ENCODE measurements at regions not wholly inside any gene's neighbourhood (a gene's known extent, or its start where the extent isn't known, plus 50 kb on each side); places are given as distances from the start of the nearest gene placed in this dataset.

DNA sequence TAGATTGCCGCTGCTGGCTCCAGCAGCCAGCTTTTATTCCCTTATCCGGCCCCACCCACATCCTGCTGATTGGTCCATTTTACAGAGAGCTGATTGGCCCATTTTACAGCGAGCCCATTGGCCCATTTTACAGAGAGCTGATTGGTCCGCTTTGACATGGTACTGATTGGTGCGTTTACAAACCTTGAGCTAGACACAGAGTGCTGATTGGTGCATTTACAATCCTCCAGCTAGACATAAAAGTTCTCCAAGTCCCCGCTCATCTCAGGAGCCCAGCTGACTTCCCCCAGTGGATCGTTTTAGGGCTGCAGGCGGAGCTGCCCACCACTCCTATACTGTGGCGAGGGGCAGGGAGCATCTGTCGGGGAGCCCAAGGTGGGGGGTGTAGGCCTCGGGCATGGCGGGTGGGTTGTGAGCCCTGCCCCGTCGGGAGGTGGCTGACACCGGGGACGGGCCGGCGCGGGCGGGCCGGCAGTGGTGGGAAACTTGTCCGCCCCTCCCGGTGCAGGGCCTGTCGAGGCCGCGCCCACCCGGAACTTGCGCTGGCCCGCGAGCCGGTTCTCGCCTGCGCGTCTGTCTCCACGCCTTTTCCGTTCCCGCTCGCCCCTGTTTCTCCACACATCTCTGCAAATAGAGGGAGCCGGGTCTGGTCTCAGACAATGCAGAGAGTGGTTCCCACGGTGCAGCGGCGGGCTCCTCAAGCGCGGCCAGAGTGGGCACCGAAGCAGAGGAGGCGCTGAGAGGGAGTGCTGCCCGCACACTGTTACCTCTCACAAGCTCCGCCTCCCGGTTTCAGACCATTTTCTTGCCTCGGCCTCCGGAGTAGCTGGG lies 86.1 kb upstream of the STMND1 start:
- no peaks in the 10 kb centered on the region for H3K36me3 ChIP-seq (ENCODE audit: insufficient read depth, low read length)
- H3K9me2 ChIP-seq (ENCODE audit: insufficient read depth, low read length) = no peaks in the 10 kb centered on the region
- no peak overlapping the region for H2AFZ ChIP-seq (ENCODE audit: low read depth, low read length)
- no peaks in the 10 kb centered on the region for H3F3A ChIP-seq (ENCODE audit: insufficient read depth, low read length, poor library complexity, severe bottlenecking)
- no peak overlapping the region for H3K4me3 ChIP-seq (ENCODE audit: low read length)
- no peaks in the 10 kb centered on the region for H4K20me1 ChIP-seq (ENCODE audit: insufficient read depth)
- H3K9ac ChIP-seq (ENCODE audit: low read length) = no peak overlapping the region
- H3K4me2 ChIP-seq (ENCODE audit: low read length) = no peak overlapping the region
- H3K27me3 ChIP-seq (ENCODE audit: insufficient read depth, low read depth, low read length) = no peaks in the 10 kb centered on the region
- H3K9me3 ChIP-seq (ENCODE audit: low read length) = no peaks in the 10 kb centered on the region
- H3K27ac ChIP-seq (ENCODE audit: low read length) = no peak overlapping the region
- no peaks in the 10 kb centered on the region for H3K79me2 ChIP-seq (replicated peaks; ENCODE audit: insufficient read depth, low read length)
- TF ChIP-seq, protein P1, sequence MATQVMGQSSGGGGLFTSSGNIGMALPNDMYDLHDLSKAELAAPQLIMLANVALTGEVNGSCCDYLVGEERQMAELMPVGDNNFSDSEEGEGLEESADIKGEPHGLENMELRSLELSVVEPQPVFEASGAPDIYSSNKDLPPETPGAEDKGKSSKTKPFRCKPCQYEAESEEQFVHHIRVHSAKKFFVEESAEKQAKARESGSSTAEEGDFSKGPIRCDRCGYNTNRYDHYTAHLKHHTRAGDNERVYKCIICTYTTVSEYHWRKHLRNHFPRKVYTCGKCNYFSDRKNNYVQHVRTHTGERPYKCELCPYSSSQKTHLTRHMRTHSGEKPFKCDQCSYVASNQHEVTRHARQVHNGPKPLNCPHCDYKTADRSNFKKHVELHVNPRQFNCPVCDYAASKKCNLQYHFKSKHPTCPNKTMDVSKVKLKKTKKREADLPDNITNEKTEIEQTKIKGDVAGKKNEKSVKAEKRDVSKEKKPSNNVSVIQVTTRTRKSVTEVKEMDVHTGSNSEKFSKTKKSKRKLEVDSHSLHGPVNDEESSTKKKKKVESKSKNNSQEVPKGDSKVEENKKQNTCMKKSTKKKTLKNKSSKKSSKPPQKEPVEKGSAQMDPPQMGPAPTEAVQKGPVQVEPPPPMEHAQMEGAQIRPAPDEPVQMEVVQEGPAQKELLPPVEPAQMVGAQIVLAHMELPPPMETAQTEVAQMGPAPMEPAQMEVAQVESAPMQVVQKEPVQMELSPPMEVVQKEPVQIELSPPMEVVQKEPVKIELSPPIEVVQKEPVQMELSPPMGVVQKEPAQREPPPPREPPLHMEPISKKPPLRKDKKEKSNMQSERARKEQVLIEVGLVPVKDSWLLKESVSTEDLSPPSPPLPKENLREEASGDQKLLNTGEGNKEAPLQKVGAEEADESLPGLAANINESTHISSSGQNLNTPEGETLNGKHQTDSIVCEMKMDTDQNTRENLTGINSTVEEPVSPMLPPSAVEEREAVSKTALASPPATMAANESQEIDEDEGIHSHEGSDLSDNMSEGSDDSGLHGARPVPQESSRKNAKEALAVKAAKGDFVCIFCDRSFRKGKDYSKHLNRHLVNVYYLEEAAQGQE (IDR thresholded peaks at IDR 0.05; ENCODE audit: borderline replicate concordance) = no peak
- TF ChIP-seq TAF1 (IDR thresholded peaks at IDR 0.05; ENCODE audit: low read depth) (no peak), MXI1 (conservative IDR thresholded peaks at IDR 0.05; ENCODE audit: poor library complexity, severe bottlenecking) (no peak), EP300 (conservative IDR thresholded peaks at IDR 0.05; ENCODE audit: poor library complexity, severe bottlenecking) (no peak)

DNA sequence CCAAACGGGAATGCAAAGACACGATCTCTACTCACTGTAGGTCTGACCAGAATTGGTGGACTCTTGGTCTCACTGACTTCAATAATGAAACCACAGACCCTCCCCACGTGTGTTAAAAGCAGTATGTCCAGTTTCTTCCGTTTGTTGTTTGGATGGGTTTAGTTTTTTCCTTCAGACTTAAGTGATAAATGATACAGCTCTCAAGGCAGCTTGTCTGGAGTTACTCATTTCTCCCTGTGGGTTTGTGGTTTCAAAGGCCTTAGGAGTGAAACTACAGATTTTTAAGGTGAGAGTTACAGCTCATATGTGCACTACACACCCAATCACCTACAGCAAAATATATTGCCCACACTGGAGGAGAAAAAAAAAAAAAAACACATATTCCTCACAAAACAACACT lies 86.7 kb upstream of the STMND1 start:
- Histone ChIP-seq H3K4me2 (ENCODE audit: low read length) (no peak overlapping the region), H3K79me2 (replicated peaks; ENCODE audit: insufficient read depth, low read length) (no peaks in the 10 kb centered on the region), H4K20me1 (ENCODE audit: insufficient read depth) (no peaks in the 10 kb centered on the region), H3K27ac (ENCODE audit: low read length) (no peak overlapping the region), H3K27me3 (ENCODE audit: insufficient read depth, low read depth, low read length) (no peaks in the 10 kb centered on the region), H3K36me3 (ENCODE audit: insufficient read depth, low read length) (no peaks in the 10 kb centered on the region), H2AFZ (ENCODE audit: low read depth, low read length) (no peak overlapping the region), H3K9ac (ENCODE audit: low read length) (no peak overlapping the region), H3K9me3 (ENCODE audit: low read length) (no peaks in the 10 kb centered on the region), H3K4me3 (ENCODE audit: low read length) (no peak overlapping the region), H3F3A (ENCODE audit: insufficient read depth, low read length, poor library complexity, severe bottlenecking) (no peaks in the 10 kb centered on the region), H3K9me2 (ENCODE audit: insufficient read depth, low read length) (no peaks in the 10 kb centered on the region)
- no peak for TF ChIP-seq SMC3 (conservative IDR thresholded peaks at IDR 0.05; ENCODE audit: poor library complexity)
- TF ChIP-seq, protein P1 (IDR thresholded peaks at IDR 0.05; ENCODE audit: borderline replicate concordance) = no peak
- no peak for TF ChIP-seq MXI1 (conservative IDR thresholded peaks at IDR 0.05; ENCODE audit: poor library complexity, severe bottlenecking)
